HCT116 (cell line): ENCODE measurements at regions not wholly inside any gene's neighbourhood (a gene's known extent, or its start where the extent isn't known, plus 50 kb on each side); places are given as distances from the start of the nearest gene placed in this dataset.

Experiments
- ATAC-seq: fragments of 200-7000 bp; cut with Tn5 transposase; 2 replicates; pipeline ENCODE4 v1.9.1; 2020; ENCODE audit warnings: mild to moderate bottlenecking, moderate library complexity
- BruUV-seq: library from RNA; stranded (reverse); fragments of 400-500 nt; replicated peaks from 2 replicates; lab custom pipeline; 2021; lab: Mats Ljungman, UMichigan
- CTCF ChIA-PET: fragments of 300-600 bp; sonication (Branson Sonifier 250); formaldehyde crosslinking; loops from one replicate; lab custom pipeline; 2021; ENCODE audit warnings: antibody characterized with exemption; lab: Charles Lee
- POLR2A ChIA-PET: fragments of 300-600, 350-600 bp; sonication (Branson Sonifier 250); formaldehyde crosslinking; loops from one replicate; lab custom pipeline; 2021; ENCODE audit warnings: antibody characterized with exemption; lab: Charles Lee
- RAD21 ChIA-PET, 2 experiments: fragments of 300-600 bp; sonication (Branson Sonifier 250); formaldehyde crosslinking; loops; one replicate each; lab custom pipeline; 2023; ENCODE audit warnings: low total read pairs in 2 of 2; ENCODE audit not compliant: uncharacterized antibody in 2 of 2, unreplicated experiment in 2 of 2, low non-redundant PET in 1 of 2; lab: Charles Lee
- DNase-seq: peaks from one replicate; pipeline ENCODE4 v3.0.0-alpha.2; 2010; ENCODE audit warnings: low read depth, low spot score
- H2AFZ ChIP-seq: fragments of 200-600 bp; shearing (Covaris generic), sonication (generic); 2 replicates; pipeline ENCODE4 v1.6.1; 2017; ENCODE audit warnings: low read depth, mixed run types, mixed read lengths, antibody characterized with exemption, low read length; ENCODE audit not compliant: poor library complexity, severe bottlenecking
- H3K27ac ChIP-seq: 2 replicates; pipeline ENCODE4 v1.5.1; 2012; ENCODE audit warnings: low read depth, low read length
- H3K27me3 ChIP-seq: fragments of 200-600 bp; sonication (generic); 2 replicates; pipeline ENCODE4 v1.6.1; 2016; ENCODE audit warnings: mixed run types, low read length, mixed read lengths; ENCODE audit not compliant: insufficient read depth
- H3K36me3 ChIP-seq, 2 experiments: fragments of 200-500 bp in 1 of 2; fragments of 200-600 bp in 1 of 2; sonication (Bioruptor generic) in 1 of 2; sonication (generic) in 1 of 2; 2 replicates each; pipeline versions ENCODE4 v1.5.1 to v1.6.1; 2014 to 2016; ENCODE audit warnings: low read length in 2 of 2, inconsistent platforms in 1 of 2, mixed read lengths in 1 of 2, mixed run types in 1 of 2; ENCODE audit not compliant: insufficient read depth in 2 of 2, control insufficient read depth in 1 of 2
- H3K4me1 ChIP-seq, 2 experiments: fragments of 200-600 bp in 1 of 2; sonication (generic) in 1 of 2; 2 replicates each; pipeline versions ENCODE4 v1.5.1 to v1.6.1; 2012 to 2017; ENCODE audit warnings: low read length in 2 of 2, inconsistent platforms in 1 of 2, mild to moderate bottlenecking in 1 of 2, mixed read lengths in 1 of 2, mixed run types in 1 of 2, moderate library complexity in 1 of 2; ENCODE audit not compliant: insufficient read depth in 2 of 2, control insufficient read depth in 1 of 2
- H3K4me2 ChIP-seq: fragments of 200-600 bp; sonication (generic); 2 replicates; pipeline ENCODE4 v1.6.1; 2017; ENCODE audit warnings: mixed run types, low read length, mixed read lengths
- H3K4me3 ChIP-seq, 2 experiments: fragments of 200-600 bp in 1 of 2; sonication (generic) in 1 of 2; replicated peaks in 1 of 2; 2 replicates each; pipeline ENCODE4 v1.5.1; 2011 to 2016; ENCODE audit warnings: low read length in 2 of 2, control low read depth in 1 of 2, low read depth in 1 of 2, mild to moderate bottlenecking in 1 of 2, mixed read lengths in 1 of 2, mixed run types in 1 of 2
- H3K79me2 ChIP-seq: fragments of 200-600 bp; sonication (generic); 2 replicates; pipeline ENCODE4 v1.6.1; 2017; ENCODE audit warnings: mild to moderate bottlenecking, mixed run types, low read length, moderate library complexity, mixed read lengths; ENCODE audit not compliant: insufficient read depth
- H3K9ac ChIP-seq: fragments of 200-600 bp; sonication (generic); 2 replicates; pipeline ENCODE4 v1.6.1; 2016; ENCODE audit warnings: low read length, mixed read lengths
- H3K9me2 ChIP-seq: fragments of 200-600 bp; sonication (generic), shearing (Covaris generic); 2 replicates; pipeline ENCODE4 v1.6.1; 2017; ENCODE audit warnings: mixed run types, mild to moderate bottlenecking, moderate library complexity; ENCODE audit not compliant: insufficient read depth
- H3K9me3 ChIP-seq, 2 experiments: fragments of 200-500 bp in 1 of 2; fragments of 200-600 bp in 1 of 2; sonication (Bioruptor generic) in 1 of 2; sonication (generic) in 1 of 2; 2 replicates each; pipeline ENCODE4 v1.6.1; 2014 to 2017; ENCODE audit warnings: low read length in 2 of 2, mixed read lengths in 2 of 2, inconsistent platforms in 1 of 2, low read depth in 1 of 2, mild to moderate bottlenecking in 1 of 2, mixed run types in 1 of 2, moderate library complexity in 1 of 2; ENCODE audit not compliant: control insufficient read depth in 1 of 2, insufficient read depth in 1 of 2
- H4K20me1 ChIP-seq: fragments of 200-600 bp; sonication (generic), shearing (Covaris generic); 2 replicates; pipeline ENCODE4 v1.6.1; 2017; ENCODE audit warnings: mixed run types, mild to moderate bottlenecking, moderate library complexity; ENCODE audit not compliant: insufficient read depth
- CBX3 ChIP-seq: IDR thresholded peaks from 2 replicates; pipeline ENCODE4 v1.6.1; 2012; ENCODE audit warnings: low read depth
- CEBPB ChIP-seq: IDR thresholded peaks from 2 replicates; pipeline ENCODE4 v1.6.1; 2012; ENCODE audit warnings: low read depth
- EGR1 ChIP-seq: IDR thresholded peaks from 2 replicates; pipeline ENCODE4 v1.6.1; 2012; ENCODE audit warnings: low read depth
- EZH2phosphoT487 ChIP-seq: fragments of 200-600 bp; IDR thresholded peaks from 2 replicates; pipeline ENCODE4 v1.6.1; 2018; ENCODE audit warnings: antibody characterized with exemption, borderline replicate concordance
- JUND ChIP-seq: IDR thresholded peaks from 2 replicates; pipeline ENCODE4 v1.6.1; 2012
- POLR2A ChIP-seq: IDR thresholded peaks from 2 replicates; pipeline ENCODE4 v1.7.0; 2011; ENCODE audit warnings: borderline replicate concordance; ENCODE audit not compliant: insufficient read depth, insufficient read length; ENCODE audit errors: extremely low read depth
- POLR2AphosphoS5 ChIP-seq: IDR thresholded peaks from 2 replicates; pipeline ENCODE4 v1.6.1; 2011; ENCODE audit warnings: mild to moderate bottlenecking, low read depth, low read length, moderate library complexity
- RAD21 ChIP-seq: IDR thresholded peaks from 2 replicates; pipeline ENCODE4 v1.6.1; 2012; ENCODE audit warnings: low read depth, mild to moderate bottlenecking
- SP1 ChIP-seq: IDR thresholded peaks from 2 replicates; pipeline ENCODE4 v1.6.1; 2012; ENCODE audit warnings: low read depth
- TCF7L2 ChIP-seq: IDR thresholded peaks from 2 replicates; pipeline ENCODE4 v1.7.0; 2011; ENCODE audit warnings: borderline replicate concordance, inconsistent platforms; ENCODE audit not compliant: insufficient read depth, insufficient read length; ENCODE audit errors: extremely low read depth
- YY1 ChIP-seq: IDR thresholded peaks from 2 replicates; pipeline ENCODE4 v1.6.1; 2011; ENCODE audit warnings: low read length, low read depth, moderate library complexity, mild to moderate bottlenecking; ENCODE audit not compliant: insufficient replicate concordance; ENCODE audit errors: extremely low read depth
- ZFX ChIP-seq: fragments of 450-650 bp; IDR thresholded peaks from 2 replicates; pipeline ENCODE4 v1.6.1; 2017
- ZNF274 ChIP-seq: fragments of 200-500 bp; sonication (Bioruptor generic); IDR thresholded peaks from 2 replicates; pipeline ENCODE4 v1.6.1; 2014; ENCODE audit warnings: mild to moderate bottlenecking, low read depth, low read length, inconsistent platforms
- intact Hi-C: fragments of 100-400 bp; cut with micrococcal nuclease; formaldehyde crosslinking; loops from 2 replicates; pipeline ENCODE4 v1.10.0; 2022
- TF ChIP-seq, protein P1 (sequence below): IDR thresholded peaks from 2 replicates; pipeline ENCODE4 v1.6.1; 2012; ENCODE audit warnings: low read depth
- TF ChIP-seq, protein P2 (sequence below): IDR thresholded peaks from 2 replicates; pipeline ENCODE4 v1.6.1; 2012

DNA sequence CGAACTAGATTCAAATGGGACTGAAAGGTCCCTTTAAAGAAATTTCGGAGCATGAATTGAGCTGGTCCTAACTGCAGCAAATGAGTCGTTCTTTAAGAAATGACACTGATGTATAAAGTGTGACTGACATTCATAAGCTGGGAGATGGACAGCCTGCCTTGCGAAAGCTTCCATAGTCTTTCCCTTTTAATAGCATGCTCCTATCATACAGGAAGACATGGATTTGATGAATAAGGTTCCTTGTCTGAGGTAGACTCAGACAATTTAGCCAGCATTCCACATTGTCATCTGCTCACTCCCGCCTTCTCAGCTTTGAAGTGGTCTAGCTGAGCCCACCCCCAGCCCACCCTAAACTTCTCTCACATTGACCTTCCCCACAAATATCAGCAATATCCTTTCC lies 264.9 kb downstream of the TSN start:
- H3K4me2 ChIP-seq: no peak overlapping the region
- TF ChIP-seq CBX3: no peak
- TF ChIP-seq, protein P1, sequence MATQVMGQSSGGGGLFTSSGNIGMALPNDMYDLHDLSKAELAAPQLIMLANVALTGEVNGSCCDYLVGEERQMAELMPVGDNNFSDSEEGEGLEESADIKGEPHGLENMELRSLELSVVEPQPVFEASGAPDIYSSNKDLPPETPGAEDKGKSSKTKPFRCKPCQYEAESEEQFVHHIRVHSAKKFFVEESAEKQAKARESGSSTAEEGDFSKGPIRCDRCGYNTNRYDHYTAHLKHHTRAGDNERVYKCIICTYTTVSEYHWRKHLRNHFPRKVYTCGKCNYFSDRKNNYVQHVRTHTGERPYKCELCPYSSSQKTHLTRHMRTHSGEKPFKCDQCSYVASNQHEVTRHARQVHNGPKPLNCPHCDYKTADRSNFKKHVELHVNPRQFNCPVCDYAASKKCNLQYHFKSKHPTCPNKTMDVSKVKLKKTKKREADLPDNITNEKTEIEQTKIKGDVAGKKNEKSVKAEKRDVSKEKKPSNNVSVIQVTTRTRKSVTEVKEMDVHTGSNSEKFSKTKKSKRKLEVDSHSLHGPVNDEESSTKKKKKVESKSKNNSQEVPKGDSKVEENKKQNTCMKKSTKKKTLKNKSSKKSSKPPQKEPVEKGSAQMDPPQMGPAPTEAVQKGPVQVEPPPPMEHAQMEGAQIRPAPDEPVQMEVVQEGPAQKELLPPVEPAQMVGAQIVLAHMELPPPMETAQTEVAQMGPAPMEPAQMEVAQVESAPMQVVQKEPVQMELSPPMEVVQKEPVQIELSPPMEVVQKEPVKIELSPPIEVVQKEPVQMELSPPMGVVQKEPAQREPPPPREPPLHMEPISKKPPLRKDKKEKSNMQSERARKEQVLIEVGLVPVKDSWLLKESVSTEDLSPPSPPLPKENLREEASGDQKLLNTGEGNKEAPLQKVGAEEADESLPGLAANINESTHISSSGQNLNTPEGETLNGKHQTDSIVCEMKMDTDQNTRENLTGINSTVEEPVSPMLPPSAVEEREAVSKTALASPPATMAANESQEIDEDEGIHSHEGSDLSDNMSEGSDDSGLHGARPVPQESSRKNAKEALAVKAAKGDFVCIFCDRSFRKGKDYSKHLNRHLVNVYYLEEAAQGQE: no peak
- no peak overlapping the region for H3K27ac ChIP-seq
- H4K20me1 ChIP-seq: no peaks in the 10 kb centered on the region
- no peak overlapping the region for H2AFZ ChIP-seq
- DNase-seq (no peak), ATAC-seq (no peak)
- BruUV-seq: no TSS peak
- H3K9ac ChIP-seq: no peak overlapping the region
- intact Hi-C loops: no loop called here
- H3K9me2 ChIP-seq: no peaks in the 10 kb centered on the region
- RAD21 ChIA-PET: no interaction called here
- POLR2A ChIA-PET: no interaction called here
- no peaks in the 10 kb centered on the region for H3K36me3 ChIP-seq
- no peaks in the 10 kb centered on the region for H3K4me1 ChIP-seq
- H3K79me2 ChIP-seq: no peaks in the 10 kb centered on the region
- peaks cover 15% of the 10 kb centered on the region for H3K27me3 ChIP-seq
- CTCF ChIA-PET: no interaction called here
- H3K4me3 ChIP-seq: no peak overlapping the region
- no peaks in the 10 kb centered on the region for H3K9me3 ChIP-seq

DNA sequence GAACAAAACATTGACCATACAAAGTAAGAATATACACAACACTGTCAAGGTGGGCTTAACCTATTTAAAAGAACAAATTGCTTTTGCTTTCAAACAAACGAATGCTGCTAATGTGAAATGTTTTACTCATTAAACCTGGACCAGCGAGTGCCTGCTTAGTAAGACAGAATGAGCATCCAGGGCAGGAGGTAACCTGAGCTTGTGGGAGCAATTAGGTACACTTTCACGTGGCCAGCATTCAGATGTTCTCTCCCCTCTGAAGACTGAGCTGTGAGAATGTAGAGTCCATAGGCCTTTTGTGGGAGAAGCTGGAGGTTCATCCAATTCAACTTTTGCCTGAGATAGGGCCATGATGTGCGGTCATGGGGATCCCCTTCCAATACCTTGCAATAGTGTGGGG lies 266.5 kb downstream of the TSN start:
- Histone ChIP-seq H3K79me2 (no peaks in the 10 kb centered on the region), H3K4me2 (no peak overlapping the region), H2AFZ (no peak overlapping the region), H3K27me3 (peaks cover 15% of the 10 kb centered on the region), H3K9me3 (no peaks in the 10 kb centered on the region), H3K27ac (no peak overlapping the region), H3K4me1 (no peaks in the 10 kb centered on the region), H3K36me3 (no peaks in the 10 kb centered on the region), H3K4me3 (no peak overlapping the region), H3K9me2 (no peaks in the 10 kb centered on the region), H4K20me1 (no peaks in the 10 kb centered on the region), H3K9ac (no peak overlapping the region)
- POLR2A ChIA-PET: no interaction called here
- CTCF ChIA-PET: no interaction called here
- RAD21 ChIA-PET: no interaction called here
- ATAC-seq (no peak), DNase-seq (no peak)
- BruUV-seq: no TSS peak
- intact Hi-C loops: no loop called here
- TF ChIP-seq RAD21: no peak
- TF ChIP-seq CBX3: no peak
- TF ChIP-seq, protein P2, sequence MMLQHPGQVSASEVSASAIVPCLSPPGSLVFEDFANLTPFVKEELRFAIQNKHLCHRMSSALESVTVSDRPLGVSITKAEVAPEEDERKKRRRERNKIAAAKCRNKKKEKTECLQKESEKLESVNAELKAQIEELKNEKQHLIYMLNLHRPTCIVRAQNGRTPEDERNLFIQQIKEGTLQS: no peak
- TF ChIP-seq, protein P1: no peak
- TF ChIP-seq CEBPB: no peak
- TF ChIP-seq ZFX: no peak
- no peak for TF ChIP-seq ZNF274
- no peak for TF ChIP-seq POLR2A
- TF ChIP-seq POLR2AphosphoS5: no peak
- no peak for TF ChIP-seq YY1
- TF ChIP-seq TCF7L2: no peak
- TF ChIP-seq JUND: no peak
- no peak for TF ChIP-seq EZH2phosphoT487
- TF ChIP-seq SP1: no peak
- no peak for TF ChIP-seq EGR1
